GM12878 (cell line): ENCODE measurements at regions not wholly inside any gene's neighbourhood (a gene's known extent, or its start where the extent isn't known, plus 50 kb on each side); places are given as distances from the start of the nearest gene placed in this dataset.
A peak's percentile ranks its signal among the peaks of the same experiment; 100 is the strongest.

Experiments used
- ATAC-seq: fragments of 200-7000 bp; cut with Tn5 transposase; 3 replicates; pipeline ENCODE4 v1.9.1; 2020; ENCODE audit warnings: mild to moderate bottlenecking, moderate library complexity
- BruUV-seq: library from RNA; stranded (reverse); fragments of 400-500 nt; replicated peaks from 2 replicates; lab custom pipeline; 2021; lab: Mats Ljungman, UMichigan
- CTCF ChIA-PET: fragments of 300-600 bp; sonication (Branson Sonifier 250); formaldehyde crosslinking; extraction: SDS; loops from one replicate; lab custom pipeline; 2021; ENCODE audit warnings: inconsistent platforms; lab: Yijun Ruan, JAX
- POLR2A ChIA-PET: fragments of 350-600 bp; formaldehyde crosslinking; extraction: SDS; loops from one replicate; lab custom pipeline; 2021; ENCODE audit warnings: inconsistent platforms; lab: Charles Lee
- RAD21 ChIA-PET: fragments of 300-600 bp; sonication (Branson Sonifier 250); formaldehyde crosslinking; loops from one replicate; lab custom pipeline; 2023; ENCODE audit warnings: antibody characterized with exemption; ENCODE audit not compliant: unreplicated experiment; lab: Charles Lee
- SMC1A ChIA-PET: fragments of 300-600 bp; sonication (Branson Sonifier 250); formaldehyde crosslinking; loops from one replicate; lab custom pipeline; 2023; ENCODE audit not compliant: unreplicated experiment, uncharacterized antibody; lab: Charles Lee
- DNase-seq: peaks from one replicate; pipeline ENCODE4 v3.0.0-alpha.2; 2011; ENCODE audit warnings: low read depth, low spot score
- FAIRE-seq: peaks from 3 replicates; lab custom pipeline; 2011; peaks lifted over from hg19 to GRCh38; lab: Jason Lieb, UNC
- H2AFZ ChIP-seq: 2 replicates; pipeline ENCODE4 v1.6.0; 2011; ENCODE audit warnings: low read depth, low read length, control low read depth; ENCODE audit not compliant: control insufficient read depth
- H3K27ac ChIP-seq: 2 replicates; pipeline ENCODE4 v1.5.1; 2011; ENCODE audit warnings: control low read depth; ENCODE audit not compliant: control insufficient read depth, insufficient read depth
- H3K27me3 ChIP-seq, 2 experiments: replicated peaks in 1 of 2; 2 replicates each; pipeline versions ENCODE4 v1.6.0 to v1.6.1; 2011; ENCODE audit warnings: low read length in 1 of 2; ENCODE audit not compliant: control insufficient read depth in 2 of 2, insufficient read depth in 2 of 2
- H3K36me3 ChIP-seq, 2 experiments: 2 replicates each; pipeline ENCODE4 v1.5.1; 2011; ENCODE audit warnings: low read length in 1 of 2; ENCODE audit not compliant: control insufficient read depth in 2 of 2, insufficient read depth in 2 of 2
- H3K4me1 ChIP-seq: 2 replicates; pipeline ENCODE4 v1.6.1; 2011; ENCODE audit warnings: mild to moderate bottlenecking, low read length, moderate library complexity, mixed read lengths; ENCODE audit not compliant: control insufficient read depth, insufficient read depth
- H3K4me2 ChIP-seq: 2 replicates; pipeline ENCODE4 v1.6.0; 2011; ENCODE audit warnings: control low read depth; ENCODE audit not compliant: control insufficient read depth, insufficient read depth
- H3K4me3 ChIP-seq: fragments of 200-600 bp; sonication (generic); 2 replicates; pipeline ENCODE4 v1.5.1; 2016
- H3K79me2 ChIP-seq: 2 replicates; pipeline ENCODE4 v1.6.0; 2011; ENCODE audit warnings: low read length; ENCODE audit not compliant: control insufficient read depth, insufficient read depth
- H3K9ac ChIP-seq: 2 replicates; pipeline ENCODE4 v1.8.0; 2011; ENCODE audit warnings: low read length, control low read depth, mixed read lengths; ENCODE audit not compliant: control insufficient read depth, insufficient read depth
- H3K9me3 ChIP-seq: replicated peaks from 3 replicates; pipeline ENCODE4 v1.5.1; 2011; ENCODE audit warnings: mild to moderate bottlenecking, low read length; ENCODE audit not compliant: control insufficient read depth, insufficient read depth
- H4K20me1 ChIP-seq: 2 replicates; pipeline ENCODE4 v1.6.0; 2011; ENCODE audit not compliant: control insufficient read depth, insufficient read depth
- ATF3 ChIP-seq: IDR thresholded peaks from 2 replicates; pipeline ENCODE4 v1.6.1; 2011; ENCODE audit warnings: low read depth, mild to moderate bottlenecking, low read length, moderate library complexity, borderline replicate concordance; ENCODE audit errors: extremely low read depth
- CUX1 ChIP-seq: IDR thresholded peaks from 2 replicates; pipeline ENCODE4 v1.6.1; 2012; ENCODE audit warnings: improper control_type of control experiment, low read depth, low read length; ENCODE audit not compliant: insufficient replicate concordance
- ESRRA ChIP-seq: IDR thresholded peaks from 2 replicates; pipeline ENCODE4 v1.6.1; 2012; ENCODE audit warnings: mild to moderate bottlenecking, low read length, improper control_type of control experiment
- MLLT1 ChIP-seq: fragments of 450-650 bp; IDR thresholded peaks from 2 replicates; pipeline ENCODE4 v1.6.1; 2016; ENCODE audit warnings: mild to moderate bottlenecking
- SMAD5 ChIP-seq: IDR thresholded peaks from 2 replicates; pipeline ENCODE4 v1.6.1; 2016; ENCODE audit warnings: antibody characterized with exemption, low read depth
- SPI1 ChIP-seq: IDR thresholded peaks from 2 replicates; pipeline ENCODE4 v1.6.1; 2011; ENCODE audit warnings: low read depth, mild to moderate bottlenecking, low read length, moderate library complexity, borderline replicate concordance; ENCODE audit not compliant: insufficient read depth
- TCF3 ChIP-seq: IDR thresholded peaks from 2 replicates; pipeline ENCODE4 v1.6.1; 2012; ENCODE audit warnings: low read depth, mild to moderate bottlenecking, low read length, borderline replicate concordance; ENCODE audit not compliant: insufficient read depth
- ZBTB33 ChIP-seq: fragments of 450-650 bp; IDR thresholded peaks from 2 replicates; pipeline ENCODE4 v1.6.1; 2017; ENCODE audit warnings: mild to moderate bottlenecking
- ZNF622 ChIP-seq: fragments of 450-650 bp; IDR thresholded peaks from 2 replicates; pipeline ENCODE4 v1.6.1; 2017; ENCODE audit warnings: mild to moderate bottlenecking, inconsistent platforms
- ZZZ3 ChIP-seq: IDR thresholded peaks from 2 replicates; pipeline ENCODE4 v1.6.1; 2011; ENCODE audit warnings: low read depth; ENCODE audit not compliant: control insufficient read depth, insufficient read length
- WGBS: methylation state at CpG from one replicate; pipeline ENCODE4 v1.1.6; 2016; ENCODE audit warnings: low lambda C conversion rate; ENCODE audit not compliant: insufficient replicate concordance, insufficient coverage; ENCODE audit errors: missing lambda C conversion rate; 5-methylcytosine and 5-hydroxymethylcytosine counted together
- in situ Hi-C: fragments of 300-500 bp; cut with MboI; formaldehyde crosslinking; loops from 9 replicates; pipeline ENCODE4 v1.14.3; 2018; ENCODE audit warnings: mixed read lengths
- intact Hi-C: fragments of 100-400 bp; cut with micrococcal nuclease; formaldehyde crosslinking; loops from one replicate; pipeline ENCODE4 v1.14.2; 2022; ENCODE audit not compliant: unreplicated experiment

GRCh38 chr13:50081679-50082425 lies 66.6 kb downstream of the KCNRG start:
- RAD21 ChIA-PET = interaction anchor here (1.2 to 13.9 kb wide), 4 partner anchors 8 to 832 kb away, joined by 4 to 175 read pairs (median 62); partner anchors contain the start of gene TRIM13
- H4K20me1 ChIP-seq = no peaks in the 10 kb centered on the region
- TF ChIP-seq CUX1 (peak; percentile 12), ZNF622 (no peak), SMAD5 (no peak; the same call in 1 of the 2 replicates), ESRRA (no peak), TCF3 (peak; percentile 44; the same call in 1 of the 2 replicates), ZBTB33 (no peak), ZZZ3 (no peak), ATF3 (0 out of 2 replicates have a peak, but pooled peaks have one; percentile 1), MLLT1 (peak; percentile 85), SPI1 (no peak)

More at GRCh38 chr13:50081679-50082425, 66.6 kb downstream of the KCNRG start:
- DNase-seq (peak; percentile 100), FAIRE-seq (peak; percentile 96), ATAC-seq (peak; percentile 79)
- intact Hi-C loops = loop anchor here (1.0 to 10.0 kb wide), 7 partner anchors 43 to 993 kb away; partner anchors contain the start of gene TRIM13
- Histone ChIP-seq H3K9ac (peak overlapping the region; percentile 93), H3K27me3 (no peaks in the 10 kb centered on the region), H2AFZ (peak overlapping the region; percentile 89), H3K27ac (peak overlapping the region; percentile 82), H3K36me3 (no peaks in the 10 kb centered on the region), H3K4me1 (peaks cover 4% of the 10 kb centered on the region; the same call in 1 of the 2 replicates), H3K79me2 (peaks cover 63% of the 10 kb centered on the region), H3K4me3 (peak overlapping the region; percentile 92), H3K4me2 (peak overlapping the region; percentile 80), H3K9me3 (no peaks in the 10 kb centered on the region)
- in situ Hi-C loops = loop anchor here (5.0 to 10.0 kb wide), 3 partner anchors 723 to 983 kb away; no protein-coding TSS in a partner anchor
- CTCF ChIA-PET = interaction anchor here (0.6 to 15.3 kb wide), 8 partner anchors 13 to 833 kb away, joined by 4 to 159 read pairs (median 10); partner anchors contain the start of gene TRIM13
- no TSS peak for BruUV-seq
- POLR2A ChIA-PET = interaction anchor here (0.7 to 7.9 kb wide), 6 partner anchors 10 to 834 kb away, joined by 3 to 80 read pairs (median 4); partner anchors contain the start of gene TRIM13
- 1% methylated on average over 46 of the region's 49 CpGs for WGBS
- SMC1A ChIA-PET = interaction anchor here (0.6 to 7.8 kb wide), 15 partner anchors 10 to 831 kb away, joined by 3 to 59 read pairs (median 5); partner anchors contain the start of gene TRIM13
